Activated CD4-positive, alpha-beta T cell treated with anti-CD3 and anti-CD28 coated beads, Interleukin-2, amount 10 ng/mL, durations not matched to agents 7 days and 5 days (primary cell): ENCODE measurements at regions not wholly inside any gene's neighbourhood (a gene's known extent, or its start where the extent isn't known, plus 50 kb on each side); places are given as distances from the start of the nearest gene placed in this dataset.

Source experiments
- CTCF ChIA-PET: fragments of 350-600 bp; sonication (Branson Sonifier 250); formaldehyde crosslinking; loops from one replicate; lab custom pipeline; 2021; ENCODE audit warnings: antibody characterized with exemption; lab: Charles Lee
- POLR2A ChIA-PET: fragments of 350-600 bp; sonication (Branson Sonifier 250); formaldehyde crosslinking; loops from one replicate; lab custom pipeline; 2021; ENCODE audit warnings: antibody characterized with exemption; lab: Charles Lee
- DNase-seq: peaks from one replicate; pipeline ENCODE4 v3.0.0-alpha.2; 2020
- H3K27ac Mint-ChIP-seq: one replicate; pipeline ENCODE4 v1.8.0; 2021; ENCODE audit warnings: mild to moderate bottlenecking, moderate library complexity, mixed read lengths
- H3K27me3 Mint-ChIP-seq: one replicate; pipeline ENCODE4 v1.8.0; 2021; ENCODE audit warnings: mixed read lengths
- H3K36me3 Mint-ChIP-seq: one replicate; pipeline ENCODE4 v1.8.0; 2021; ENCODE audit warnings: low read depth, mixed read lengths
- H3K4me1 Mint-ChIP-seq: one replicate; pipeline ENCODE4 v1.8.0; 2021; ENCODE audit warnings: mixed read lengths
- H3K4me3 Mint-ChIP-seq: one replicate; pipeline ENCODE4 v1.8.0; 2021; ENCODE audit warnings: mild to moderate bottlenecking, moderate library complexity, mixed read lengths
- H3K9me3 Mint-ChIP-seq: one replicate; pipeline ENCODE4 v1.8.0; 2021; ENCODE audit warnings: mixed read lengths

DNA sequence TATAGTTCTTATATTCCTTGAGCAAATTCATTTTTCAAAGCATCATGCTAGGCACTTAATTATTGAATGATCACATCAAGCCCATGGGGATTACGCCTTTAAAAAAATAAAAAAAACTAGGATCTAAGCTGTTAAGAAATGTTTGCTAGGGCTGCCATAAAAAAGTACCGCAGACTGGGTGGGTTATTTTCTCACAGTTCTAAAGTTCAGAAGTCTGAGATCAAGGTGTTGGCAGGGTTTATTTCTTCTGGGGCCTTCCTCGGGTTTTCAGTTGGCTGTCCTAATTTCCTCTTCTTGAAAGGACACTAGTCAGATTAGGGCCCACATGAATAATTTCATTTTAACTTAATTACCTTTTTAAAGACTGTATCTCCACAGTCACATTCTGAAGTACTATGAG lies 165.6 kb upstream of the RIMS1 start:
- Mint-ChIP-seq H3K27ac (no peak overlapping the region), H3K9me3 (no peaks in the 10 kb centered on the region), H3K4me3 (no peak overlapping the region), H3K27me3 (no peaks in the 10 kb centered on the region), H3K4me1 (no peaks in the 10 kb centered on the region), H3K36me3 (no peaks in the 10 kb centered on the region)
- CTCF ChIA-PET = no interaction called here
- DNase-seq = no peak
- POLR2A ChIA-PET = no interaction called here

DNA sequence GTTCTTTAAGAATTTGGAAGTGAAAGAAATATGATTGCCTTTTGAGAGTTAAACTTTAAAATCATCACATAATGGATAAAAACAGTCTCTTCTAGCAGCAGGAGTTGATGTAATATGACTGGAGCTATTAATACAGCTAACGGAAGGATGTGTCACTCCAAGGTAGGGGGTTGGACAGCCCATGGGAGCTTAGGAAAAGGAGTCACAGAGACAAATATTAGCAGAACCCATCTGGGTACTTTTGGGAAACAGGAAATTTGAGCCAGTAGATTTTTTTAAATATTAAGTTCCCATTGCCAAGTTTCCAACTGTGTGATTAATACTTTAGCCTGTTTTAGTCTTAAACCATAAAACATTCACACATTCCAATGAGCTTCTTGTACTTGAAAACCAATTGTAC lies 164.7 kb upstream of the RIMS1 start:
- CTCF ChIA-PET = no interaction called here
- no peak overlapping the region for H3K4me3 Mint-ChIP-seq
- DNase-seq = no peak
- H3K27me3 Mint-ChIP-seq = no peaks in the 10 kb centered on the region
- no peaks in the 10 kb centered on the region for H3K9me3 Mint-ChIP-seq
- H3K36me3 Mint-ChIP-seq = no peaks in the 10 kb centered on the region
- H3K27ac Mint-ChIP-seq = no peak overlapping the region
- POLR2A ChIA-PET = no interaction called here
- H3K4me1 Mint-ChIP-seq = no peaks in the 10 kb centered on the region

DNA sequence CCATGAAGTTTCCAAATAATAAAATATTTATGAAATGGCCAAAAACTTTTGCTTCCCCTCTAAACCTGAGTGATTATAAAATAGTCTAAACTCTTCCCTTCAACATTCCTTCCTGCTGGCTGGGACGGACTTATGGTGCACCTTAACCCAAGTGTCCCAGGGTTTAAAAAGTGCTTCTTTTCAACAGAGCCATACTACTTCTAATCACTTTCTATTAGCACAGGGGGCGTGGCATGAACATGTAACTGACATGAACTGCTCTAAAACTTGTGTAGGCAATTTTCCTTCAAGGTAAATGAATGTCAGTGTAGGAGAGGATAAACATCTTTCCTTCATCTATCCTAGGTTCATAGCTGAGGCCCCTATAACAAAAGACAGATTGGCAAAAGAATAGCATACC lies 163.6 kb upstream of the RIMS1 start:
- Mint-ChIP-seq H3K9me3 (no peaks in the 10 kb centered on the region), H3K4me1 (no peaks in the 10 kb centered on the region), H3K27ac (no peak overlapping the region), H3K27me3 (no peaks in the 10 kb centered on the region), H3K36me3 (no peaks in the 10 kb centered on the region), H3K4me3 (no peak overlapping the region)
- POLR2A ChIA-PET = no interaction called here
- DNase-seq = no peak
- CTCF ChIA-PET = no interaction called here

GRCh38 chr6:71724456-71725125 lies 161.8 kb upstream of the RIMS1 start:
- no peaks in the 10 kb centered on the region for H3K27me3 Mint-ChIP-seq
- H3K4me3 Mint-ChIP-seq = no peak overlapping the region
- CTCF ChIA-PET = no interaction called here
- H3K36me3 Mint-ChIP-seq = no peaks in the 10 kb centered on the region
- H3K4me1 Mint-ChIP-seq = no peaks in the 10 kb centered on the region
- no peaks in the 10 kb centered on the region for H3K9me3 Mint-ChIP-seq
- no peak overlapping the region for H3K27ac Mint-ChIP-seq
- no peak for DNase-seq
- POLR2A ChIA-PET = no interaction called here

- ChIA-PET CTCF (no interaction called here), POLR2A (no interaction called here)
- DNase-seq = no peak
- Mint-ChIP-seq H3K4me1 (no peaks in the 10 kb centered on the region), H3K4me3 (no peak overlapping the region), H3K36me3 (no peaks in the 10 kb centered on the region), H3K27me3 (no peaks in the 10 kb centered on the region), H3K9me3 (no peaks in the 10 kb centered on the region), H3K27ac (no peak overlapping the region)
Observed at GRCh38 chr6:71725126-71725470, 161.3 kb upstream of the RIMS1 start.

GRCh38 chr6:71726121-71726520 lies 160.2 kb upstream of the RIMS1 start:
- no peaks in the 10 kb centered on the region for H3K4me1 Mint-ChIP-seq
- H3K27ac Mint-ChIP-seq = no peak overlapping the region
- no peak overlapping the region for H3K4me3 Mint-ChIP-seq
- no peak for DNase-seq
- no peaks in the 10 kb centered on the region for H3K36me3 Mint-ChIP-seq
- POLR2A ChIA-PET = no interaction called here
- no peaks in the 10 kb centered on the region for H3K9me3 Mint-ChIP-seq
- no peaks in the 10 kb centered on the region for H3K27me3 Mint-ChIP-seq
- CTCF ChIA-PET = no interaction called here

- no peak for DNase-seq
- Mint-ChIP-seq H3K27ac (no peak overlapping the region), H3K4me3 (no peak overlapping the region), H3K4me1 (no peaks in the 10 kb centered on the region), H3K36me3 (no peaks in the 10 kb centered on the region), H3K27me3 (no peaks in the 10 kb centered on the region), H3K9me3 (no peaks in the 10 kb centered on the region)
- CTCF ChIA-PET = no interaction called here
- POLR2A ChIA-PET = no interaction called here
Observed at GRCh38 chr6:71727632-71728294, 158.6 kb upstream of the RIMS1 start.

DNA sequence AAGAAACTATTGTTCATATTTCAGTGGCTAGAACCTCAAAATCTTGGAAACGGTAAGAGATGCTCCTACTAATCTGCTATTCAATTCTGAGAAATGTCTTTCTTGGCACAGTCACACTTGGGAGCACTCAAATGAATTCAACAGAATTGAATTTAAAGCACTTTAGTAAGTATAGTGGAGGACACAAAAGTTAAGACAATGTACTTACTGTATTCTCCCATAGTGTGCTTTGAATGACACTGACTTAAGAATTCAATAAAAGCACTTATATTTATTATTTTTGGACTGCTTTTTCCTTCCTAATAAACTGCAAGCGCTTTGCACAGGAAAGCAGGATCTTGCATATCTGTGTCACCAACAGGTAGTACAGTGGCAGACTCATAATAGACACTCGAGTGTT lies 156.1 kb upstream of the RIMS1 start:
- Mint-ChIP-seq H3K4me1 (no peaks in the 10 kb centered on the region), H3K9me3 (no peaks in the 10 kb centered on the region), H3K4me3 (no peak overlapping the region), H3K36me3 (no peaks in the 10 kb centered on the region), H3K27me3 (no peaks in the 10 kb centered on the region), H3K27ac (no peak overlapping the region)
- ChIA-PET CTCF (no interaction called here), POLR2A (no interaction called here)
- DNase-seq = no peak

DNA sequence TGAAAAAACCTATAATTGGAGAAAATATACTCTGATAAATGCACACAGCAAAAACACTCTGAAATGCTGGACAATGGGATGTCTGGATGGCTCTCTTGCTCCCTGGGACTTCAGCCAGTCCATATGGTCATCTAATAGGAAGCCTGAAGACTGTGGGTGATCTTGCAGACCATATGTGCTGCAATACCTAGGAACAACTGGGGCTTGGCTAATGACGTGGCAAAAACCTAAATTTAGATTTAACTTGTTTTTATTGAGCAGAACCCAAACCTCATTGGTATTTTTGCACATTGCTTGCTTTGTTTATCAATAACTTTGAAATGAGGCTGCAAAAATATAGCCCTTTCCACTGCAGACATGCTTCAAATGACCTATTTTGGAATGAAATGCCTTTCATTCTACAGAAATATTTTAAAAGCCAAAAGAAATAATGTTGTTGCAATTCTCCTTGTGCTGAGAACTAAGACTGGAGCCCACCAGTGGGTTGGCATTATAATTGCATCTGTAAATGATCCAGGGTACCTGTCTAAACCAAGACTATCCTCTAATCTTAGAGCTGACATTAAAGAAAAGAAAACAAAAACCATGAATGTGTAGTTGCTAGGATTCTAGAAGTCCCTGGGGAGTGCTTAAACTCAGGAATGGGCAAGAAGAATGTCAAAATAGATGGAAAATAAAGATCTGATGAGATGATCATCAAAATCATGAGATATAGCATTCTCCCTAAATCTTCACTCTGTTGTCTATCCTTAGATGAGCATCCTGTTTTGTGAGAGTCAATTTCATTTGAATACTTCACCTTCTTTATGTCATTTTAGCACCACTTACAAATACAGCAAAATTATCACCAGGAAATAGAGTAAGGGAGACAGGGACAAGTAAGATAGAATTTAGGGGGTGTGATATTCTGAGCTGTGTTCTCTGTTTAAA lies 152.1 kb upstream of the RIMS1 start:
- H3K4me3 Mint-ChIP-seq = no peak overlapping the region
- no peaks in the 10 kb centered on the region for H3K36me3 Mint-ChIP-seq
- H3K4me1 Mint-ChIP-seq = no peaks in the 10 kb centered on the region
- ChIA-PET POLR2A (no interaction called here), CTCF (no interaction called here)
- no peaks in the 10 kb centered on the region for H3K9me3 Mint-ChIP-seq
- H3K27ac Mint-ChIP-seq = no peak overlapping the region
- no peak for DNase-seq
- H3K27me3 Mint-ChIP-seq = no peaks in the 10 kb centered on the region

GRCh38 chr6:71737953-71738352 lies 148.4 kb upstream of the RIMS1 start:
- H3K4me1 Mint-ChIP-seq = no peaks in the 10 kb centered on the region
- H3K27ac Mint-ChIP-seq = no peak overlapping the region
- POLR2A ChIA-PET = no interaction called here
- DNase-seq = no peak
- H3K27me3 Mint-ChIP-seq = no peaks in the 10 kb centered on the region
- no peaks in the 10 kb centered on the region for H3K36me3 Mint-ChIP-seq
- H3K9me3 Mint-ChIP-seq = no peaks in the 10 kb centered on the region
- H3K4me3 Mint-ChIP-seq = no peak overlapping the region
- CTCF ChIA-PET = no interaction called here

GRCh38 chr6:71745525-71745924 lies 140.8 kb upstream of the RIMS1 start:
- DNase-seq = no peak
- CTCF ChIA-PET = no interaction called here
- H3K27ac Mint-ChIP-seq = no peak overlapping the region
- no peak overlapping the region for H3K4me3 Mint-ChIP-seq
- no peaks in the 10 kb centered on the region for H3K9me3 Mint-ChIP-seq
- H3K36me3 Mint-ChIP-seq = no peaks in the 10 kb centered on the region
- H3K4me1 Mint-ChIP-seq = no peaks in the 10 kb centered on the region
- POLR2A ChIA-PET = no interaction called here
- no peaks in the 10 kb centered on the region for H3K27me3 Mint-ChIP-seq

DNA sequence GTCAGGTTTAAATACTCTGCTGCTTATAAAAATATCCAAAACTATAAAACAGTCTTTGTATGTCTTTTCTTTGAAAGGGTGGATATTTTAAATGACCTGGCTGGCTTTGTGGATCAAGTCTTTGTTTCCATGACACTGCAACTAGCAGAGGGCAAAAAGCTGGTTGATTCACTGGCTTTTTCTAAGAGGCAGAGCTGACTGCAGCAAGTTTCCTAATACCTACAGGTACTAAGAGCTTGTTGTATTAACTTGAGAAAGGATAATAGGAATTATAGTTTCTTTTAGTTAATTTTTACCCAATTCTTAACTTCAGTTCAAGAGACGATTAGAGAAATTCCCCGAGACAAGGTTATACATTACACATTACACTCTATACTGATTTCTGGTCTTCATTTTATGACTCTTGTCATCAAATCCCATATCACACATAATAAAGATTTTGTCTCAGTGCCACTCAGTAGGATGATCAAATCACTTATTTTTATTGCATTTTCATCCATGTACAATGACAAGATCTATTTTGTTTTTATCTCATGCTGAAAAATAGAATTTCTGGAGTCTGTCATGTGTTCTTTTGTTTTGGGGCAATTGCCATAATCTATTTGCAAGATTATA lies 120.1 kb upstream of the RIMS1 start:
- no peaks in the 10 kb centered on the region for H3K36me3 Mint-ChIP-seq
- no peak overlapping the region for H3K27ac Mint-ChIP-seq
- no peaks in the 10 kb centered on the region for H3K9me3 Mint-ChIP-seq
- CTCF ChIA-PET = no interaction called here
- H3K27me3 Mint-ChIP-seq = no peaks in the 10 kb centered on the region
- no peak overlapping the region for H3K4me3 Mint-ChIP-seq
- POLR2A ChIA-PET = no interaction called here
- H3K4me1 Mint-ChIP-seq = no peaks in the 10 kb centered on the region
- DNase-seq = no peak

DNA sequence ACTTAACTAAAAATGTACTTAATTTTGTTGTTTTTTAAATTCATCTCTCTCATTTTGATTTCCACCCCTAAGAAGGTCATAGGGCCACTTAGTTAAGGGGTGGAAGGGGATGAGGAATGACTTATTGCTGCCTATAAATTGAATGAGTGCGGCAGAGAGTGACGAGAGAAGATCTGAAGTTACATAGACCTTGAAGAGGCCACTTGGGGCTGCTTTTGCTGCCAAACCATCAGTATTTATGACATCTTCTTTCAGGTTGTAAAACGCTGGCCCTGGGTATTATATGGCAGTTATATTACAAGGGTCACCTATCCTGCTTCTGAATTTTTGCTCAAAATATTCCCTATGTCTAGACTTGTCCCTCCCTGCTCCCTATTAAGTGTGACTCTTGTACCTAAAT lies 119.6 kb upstream of the RIMS1 start:
- DNase-seq = no peak
- no peak overlapping the region for H3K27ac Mint-ChIP-seq
- no peaks in the 10 kb centered on the region for H3K27me3 Mint-ChIP-seq
- H3K9me3 Mint-ChIP-seq = no peaks in the 10 kb centered on the region
- ChIA-PET POLR2A (no interaction called here), CTCF (no interaction called here)
- no peak overlapping the region for H3K4me3 Mint-ChIP-seq
- H3K36me3 Mint-ChIP-seq = no peaks in the 10 kb centered on the region
- H3K4me1 Mint-ChIP-seq = no peaks in the 10 kb centered on the region
